Keratinocyte (primary cell): ENCODE measurements at regions not wholly inside any gene's neighbourhood (a gene's known extent, or its start where the extent isn't known, plus 50 kb on each side); places are given as distances from the start of the nearest gene placed in this dataset.

Source experiments
- CTCF ChIP-seq, 3 experiments: IDR thresholded peaks in 1 of 3; conservative IDR thresholded peaks in 1 of 3; optimal IDR thresholded peaks in 1 of 3; 2 replicates in 2 of 3; 3 replicates in 1 of 3; pipeline versions ENCODE3 to v1.5.1; 2011; ENCODE audit warnings: low read length in 3 of 3, mild to moderate bottlenecking in 3 of 3, moderate library complexity in 2 of 3, control low read depth in 1 of 3, inconsistent platforms in 1 of 3; ENCODE audit not compliant: insufficient read depth in 2 of 3; ENCODE audit errors: extremely low read depth in 1 of 3
- EZH2 ChIP-seq: IDR thresholded peaks from one replicate; pipeline ENCODE4 v1.6.1; 2012; ENCODE audit warnings: inconsistent platforms, mild to moderate bottlenecking, low read length, moderate library complexity

GRCh38 chr10:76667408-76668370 lies 969.9 kb downstream of the KCNMA1 start:
- TF ChIP-seq CTCF (optimal IDR thresholded peaks at IDR 0.05 in 1 of 3, IDR thresholded peaks at IDR 0.05 in 1 of 3, conservative IDR thresholded peaks at IDR 0.05 in 1 of 3; ENCODE audit: extremely low read depth in 1 of 3, insufficient read depth in 2 of 3, low read length in 3 of 3) (no peak), EZH2 (no peak)
